WERI-Rb-1 (cell line): ENCODE measurements at regions not wholly inside any gene's neighbourhood (a gene's known extent, or its start where the extent isn't known, plus 50 kb on each side); places are given as distances from the start of the nearest gene placed in this dataset.

Experiments used
- DNase-seq: peaks from one replicate; pipeline ENCODE4 v3.0.0-alpha.2; 2020
- H3K27ac ChIP-seq: fragments of 250-450 bp; sonication (Bioruptor Pico); 2 replicates; pipeline ENCODE4 v1.5.1; 2020; ENCODE audit warnings: mild to moderate bottlenecking, moderate library complexity
- H3K27me3 ChIP-seq: fragments of 250-450 bp; sonication (Bioruptor Pico); 2 replicates; pipeline ENCODE4 v1.5.1; 2021; ENCODE audit warnings: mild to moderate bottlenecking, low read depth, moderate library complexity; ENCODE audit not compliant: insufficient read depth, severe bottlenecking
- H3K36me3 ChIP-seq: fragments of 250-450 bp; sonication (Bioruptor Pico); 2 replicates; pipeline ENCODE4 v1.5.1; 2020; ENCODE audit warnings: mild to moderate bottlenecking, moderate library complexity
- H3K4me3 ChIP-seq: 2 replicates; pipeline ENCODE4 v1.5.1; 2011; ENCODE audit warnings: low read depth, mild to moderate bottlenecking, control low read depth, low read length
- H3K9me3 ChIP-seq: fragments of 250-450 bp; sonication (Bioruptor Pico); 2 replicates; pipeline ENCODE4 v1.5.1; 2021; ENCODE audit warnings: mild to moderate bottlenecking, moderate library complexity; ENCODE audit not compliant: severe bottlenecking
- CTCF ChIP-seq: IDR thresholded peaks from 2 replicates; pipeline ENCODE4 v1.5.1; 2011; ENCODE audit warnings: low read depth, mild to moderate bottlenecking, control low read depth, inconsistent platforms, low read length

GRCh38 chr4:136246876-136247275 is 1285.4 kb downstream of the PCDH18 start:
- H3K9me3 ChIP-seq: no peaks in the 10 kb centered on the region
- no peak overlapping the region for H3K27ac ChIP-seq
- H3K36me3 ChIP-seq: no peaks in the 10 kb centered on the region
- no peak for DNase-seq
- no peaks in the 10 kb centered on the region for H3K27me3 ChIP-seq
- no peak overlapping the region for H3K4me3 ChIP-seq
- no peak for TF ChIP-seq CTCF

- Histone ChIP-seq H3K9me3 (peaks cover 7% of the 10 kb centered on the region), H3K27ac (no peak overlapping the region), H3K36me3 (no peaks in the 10 kb centered on the region), H3K4me3 (no peak overlapping the region), H3K27me3 (no peaks in the 10 kb centered on the region)
- no peak for DNase-seq
- TF ChIP-seq CTCF: no peak
These were observed 1290.9 kb downstream of the PCDH18 start for GRCh38 chr4:136241221-136241986.

- DNase-seq: no peak
- H3K36me3 ChIP-seq: no peaks in the 10 kb centered on the region
- H3K4me3 ChIP-seq: no peak overlapping the region
- TF ChIP-seq CTCF: no peak
- no peaks in the 10 kb centered on the region for H3K27me3 ChIP-seq
- no peak overlapping the region for H3K27ac ChIP-seq
- no peaks in the 10 kb centered on the region for H3K9me3 ChIP-seq
These were observed 1305.0 kb downstream of the PCDH18 start for GRCh38 chr4:136227315-136227714.

DNA sequence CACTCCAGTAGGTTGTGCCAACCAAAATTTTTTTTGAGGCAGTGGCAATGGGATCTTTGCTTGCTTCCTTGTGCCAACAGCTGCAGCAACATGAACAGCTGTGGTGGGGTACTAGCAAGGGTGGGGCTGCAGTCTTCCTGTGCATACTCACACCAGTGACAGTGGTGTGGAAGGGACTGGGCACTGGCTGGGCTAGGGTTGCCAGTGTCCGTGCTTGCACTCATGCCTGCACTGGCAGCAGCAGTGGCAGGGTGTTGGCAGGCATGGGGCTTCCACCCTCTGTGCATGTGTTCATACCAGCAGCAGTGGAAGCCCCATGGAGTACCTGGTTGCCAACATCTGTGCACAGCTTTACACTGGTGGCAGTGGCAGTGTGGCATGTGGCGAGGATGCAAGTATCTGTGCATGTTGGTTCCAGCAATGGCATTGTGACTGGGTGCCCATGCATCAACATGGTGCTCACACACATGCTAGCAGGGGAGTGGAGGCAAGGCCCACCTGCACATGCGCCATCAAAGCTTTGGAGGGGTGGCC is 1312.6 kb downstream of the PCDH18 start:
- Histone ChIP-seq H3K36me3 (no peaks in the 10 kb centered on the region), H3K4me3 (no peak overlapping the region), H3K9me3 (no peaks in the 10 kb centered on the region), H3K27ac (no peak overlapping the region), H3K27me3 (no peaks in the 10 kb centered on the region)
- no peak for TF ChIP-seq CTCF
- no peak for DNase-seq

DNA sequence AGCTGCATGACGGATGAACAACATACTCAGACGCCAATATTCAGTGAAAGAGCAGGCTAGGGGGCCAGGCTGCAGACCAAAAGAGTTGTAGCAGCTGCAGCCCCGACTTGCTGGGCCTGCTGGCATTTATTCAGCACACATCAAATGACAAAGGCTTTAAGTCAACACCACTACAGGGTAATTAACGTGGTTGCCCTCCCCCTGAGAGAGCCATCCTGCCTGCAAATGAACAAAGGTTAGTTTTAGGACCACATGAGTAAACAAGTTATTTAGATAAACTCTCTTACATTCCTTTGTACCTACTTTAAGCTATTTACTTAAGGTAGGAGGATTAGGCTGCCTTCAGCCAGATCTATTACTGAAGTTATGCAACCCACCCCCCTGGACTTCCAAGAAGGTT is 1329.1 kb downstream of the PCDH18 start:
- Histone ChIP-seq H3K36me3 (no peaks in the 10 kb centered on the region), H3K27ac (no peak overlapping the region), H3K9me3 (no peaks in the 10 kb centered on the region), H3K27me3 (no peaks in the 10 kb centered on the region), H3K4me3 (no peak overlapping the region)
- no peak for DNase-seq
- TF ChIP-seq CTCF: no peak

GRCh38 chr4:136198358-136198757 is 1333.9 kb downstream of the PCDH18 start:
- H3K4me3 ChIP-seq: no peak overlapping the region
- no peaks in the 10 kb centered on the region for H3K9me3 ChIP-seq
- H3K27ac ChIP-seq: no peak overlapping the region
- DNase-seq: no peak
- no peak for TF ChIP-seq CTCF
- no peaks in the 10 kb centered on the region for H3K36me3 ChIP-seq
- no peaks in the 10 kb centered on the region for H3K27me3 ChIP-seq
